ENCODE measurements at regions not wholly inside any gene's neighbourhood (a gene's known extent, or its start where the extent isn't known, plus 50 kb on each side); places are given as distances from the start of the nearest gene placed in this dataset.

- DNase-seq: no peak
Measured at GRCh38 chr2:65549631-65550030, 117.2 kb upstream of the SPRED2 start.

GRCh38 chr2:65549257-65549627 is 116.8 kb upstream of the SPRED2 start:
- DNase-seq: no peak

GRCh38 chr2:65548576-65549256 is 116.3 kb upstream of the SPRED2 start:
- no peak for DNase-seq

GRCh38 chr2:65548064-65548463 is 115.7 kb upstream of the SPRED2 start:
- DNase-seq: no peak

- no peak for DNase-seq
Measured at GRCh38 chr2:65545837-65546805, 113.7 kb upstream of the SPRED2 start.

- no peak for DNase-seq
Measured at GRCh38 chr2:65541773-65542172, 109.4 kb upstream of the SPRED2 start.

- DNase-seq: no peak
Measured at GRCh38 chr2:65539633-65540032, 107.2 kb upstream of the SPRED2 start.

GRCh38 chr2:65537651-65538385 is 105.4 kb upstream of the SPRED2 start:
- DNase-seq: no peak

GRCh38 chr2:65536596-65536995 is 104.2 kb upstream of the SPRED2 start:
- DNase-seq: no peak

GRCh38 chr2:65532937-65533336 is 100.5 kb upstream of the SPRED2 start:
- DNase-seq: no peak

GRCh38 chr2:65532326-65532725 is 99.9 kb upstream of the SPRED2 start:
- DNase-seq: no peak

GRCh38 chr2:65530547-65531320 is 98.3 kb upstream of the SPRED2 start:
- no peak for DNase-seq

GRCh38 chr2:65529419-65529818 is 97.0 kb upstream of the SPRED2 start:
- no peak for DNase-seq

GRCh38 chr2:65528241-65528574 is 95.8 kb upstream of the SPRED2 start:
- no peak for DNase-seq

GRCh38 chr2:65527451-65528240 is 95.2 kb upstream of the SPRED2 start:
- no peak for DNase-seq

- DNase-seq: no peak
Measured at GRCh38 chr2:65525616-65526231, 93.3 kb upstream of the SPRED2 start.

GRCh38 chr2:65522922-65523321 is 90.5 kb upstream of the SPRED2 start:
- no peak for DNase-seq

- DNase-seq: no peak
Measured at GRCh38 chr2:65518751-65519150, 86.4 kb upstream of the SPRED2 start.

GRCh38 chr2:65514555-65515195 is 82.3 kb upstream of the SPRED2 start:
- DNase-seq: no peak

GRCh38 chr2:65512783-65513182 is 80.4 kb upstream of the SPRED2 start:
- DNase-seq: no peak

- DNase-seq: no peak
Measured at GRCh38 chr2:65511306-65511705, 78.9 kb upstream of the SPRED2 start.

Data from NCI-H524 treated with DMSO at 0.1 percent for 48 hours (cell line).